ENCODE measurements at regions not wholly inside any gene's neighbourhood (a gene's known extent, or its start where the extent isn't known, plus 50 kb on each side); places are given as distances from the start of the nearest gene placed in this dataset.

DNA sequence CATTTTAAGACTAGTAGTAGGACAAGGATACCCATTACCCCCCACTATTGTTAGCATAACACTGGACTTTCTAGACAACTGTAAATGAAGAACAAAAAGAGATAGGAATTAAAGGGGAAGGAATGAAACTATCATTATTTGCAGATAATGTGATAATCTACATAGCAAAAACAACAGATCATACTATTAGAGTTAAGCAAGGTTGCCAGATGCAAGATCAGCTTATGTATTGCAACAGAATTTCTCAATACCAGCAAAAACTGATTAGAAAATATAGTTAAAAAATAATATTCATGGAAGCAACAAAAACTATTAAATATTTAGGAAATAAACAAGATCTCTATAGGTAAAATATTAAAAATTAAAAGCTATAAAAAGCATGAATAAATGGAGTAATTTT is 194.4 kb upstream of the SPRED2 start:
- no peaks in the 10 kb centered on the region for H3F3A ChIP-seq (ENCODE audit: insufficient read depth, low read length)
- no peaks in the 10 kb centered on the region for H3K4me1 ChIP-seq (ENCODE audit: low read length)
- H3K36me3 ChIP-seq (replicated peaks; ENCODE audit: insufficient read depth, low read length), result no peaks in the 10 kb centered on the region
- H3K9ac ChIP-seq (ENCODE audit: low read length), result no peak overlapping the region
- no peaks in the 10 kb centered on the region for H3K9me3 ChIP-seq (replicated peaks; ENCODE audit: insufficient read depth, low read length)
- no peak overlapping the region for H3K27ac ChIP-seq (ENCODE audit: low read length)
- H3K79me2 ChIP-seq (ENCODE audit: low read length), result no peaks in the 10 kb centered on the region
- no peaks in the 10 kb centered on the region for H3K9me2 ChIP-seq (replicated peaks; ENCODE audit: insufficient read depth, low read length)
- H4K20me1 ChIP-seq (ENCODE audit: insufficient read depth, low read length), result no peaks in the 10 kb centered on the region
- no peak overlapping the region for H2AFZ ChIP-seq (ENCODE audit: low read length)
- H3K4me3 ChIP-seq (ENCODE audit: low read length), result no peak overlapping the region
- H3K4me2 ChIP-seq (ENCODE audit: low read depth, low read length), result no peak overlapping the region
- DNase-seq, result no peak
- TF ChIP-seq, protein P1, sequence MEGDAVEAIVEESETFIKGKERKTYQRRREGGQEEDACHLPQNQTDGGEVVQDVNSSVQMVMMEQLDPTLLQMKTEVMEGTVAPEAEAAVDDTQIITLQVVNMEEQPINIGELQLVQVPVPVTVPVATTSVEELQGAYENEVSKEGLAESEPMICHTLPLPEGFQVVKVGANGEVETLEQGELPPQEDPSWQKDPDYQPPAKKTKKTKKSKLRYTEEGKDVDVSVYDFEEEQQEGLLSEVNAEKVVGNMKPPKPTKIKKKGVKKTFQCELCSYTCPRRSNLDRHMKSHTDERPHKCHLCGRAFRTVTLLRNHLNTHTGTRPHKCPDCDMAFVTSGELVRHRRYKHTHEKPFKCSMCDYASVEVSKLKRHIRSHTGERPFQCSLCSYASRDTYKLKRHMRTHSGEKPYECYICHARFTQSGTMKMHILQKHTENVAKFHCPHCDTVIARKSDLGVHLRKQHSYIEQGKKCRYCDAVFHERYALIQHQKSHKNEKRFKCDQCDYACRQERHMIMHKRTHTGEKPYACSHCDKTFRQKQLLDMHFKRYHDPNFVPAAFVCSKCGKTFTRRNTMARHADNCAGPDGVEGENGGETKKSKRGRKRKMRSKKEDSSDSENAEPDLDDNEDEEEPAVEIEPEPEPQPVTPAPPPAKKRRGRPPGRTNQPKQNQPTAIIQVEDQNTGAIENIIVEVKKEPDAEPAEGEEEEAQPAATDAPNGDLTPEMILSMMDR (IDR thresholded peaks at IDR 0.05; ENCODE audit: low read length), result no peak
- TF ChIP-seq EZH2 (optimal IDR thresholded peaks at IDR 0.05; ENCODE audit: low read depth, low read length) (no peak), EZH2phosphoT487 (IDR thresholded peaks at IDR 0.05; ENCODE audit: low read length) (no peak)
- H3K27me3 ChIP-seq (replicated peaks; ENCODE audit: insufficient read depth, low read length), result no peaks in the 10 kb centered on the region

DNA sequence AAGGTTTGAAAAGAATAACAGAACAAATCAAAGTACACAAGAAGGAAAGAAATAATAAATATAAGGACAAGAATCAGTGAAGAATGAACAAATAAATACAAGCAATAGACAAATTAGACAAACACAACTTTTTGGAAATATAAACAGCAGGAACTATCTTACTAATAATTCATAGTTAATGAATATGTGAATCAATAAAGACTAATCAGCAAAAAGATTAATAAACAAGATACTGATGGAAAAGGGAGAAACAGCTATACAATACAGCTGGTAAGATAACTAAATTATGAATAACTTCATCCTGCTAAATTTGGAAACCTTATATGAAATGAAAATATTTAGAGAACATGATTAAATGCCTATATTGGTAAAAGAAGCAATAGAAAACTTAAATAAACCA is 193.6 kb upstream of the SPRED2 start:
- Histone ChIP-seq H3K9me3 (replicated peaks; ENCODE audit: insufficient read depth, low read length) (no peaks in the 10 kb centered on the region), H3K4me3 (ENCODE audit: low read length) (no peak overlapping the region), H4K20me1 (ENCODE audit: insufficient read depth, low read length) (no peaks in the 10 kb centered on the region), H3K4me1 (ENCODE audit: low read length) (no peaks in the 10 kb centered on the region), H3K36me3 (replicated peaks; ENCODE audit: insufficient read depth, low read length) (no peaks in the 10 kb centered on the region), H3K79me2 (ENCODE audit: low read length) (no peaks in the 10 kb centered on the region), H3K9me2 (replicated peaks; ENCODE audit: insufficient read depth, low read length) (no peaks in the 10 kb centered on the region), H3K9ac (ENCODE audit: low read length) (no peak overlapping the region), H2AFZ (ENCODE audit: low read length) (no peak overlapping the region), H3F3A (ENCODE audit: insufficient read depth, low read length) (no peaks in the 10 kb centered on the region), H3K4me2 (ENCODE audit: low read depth, low read length) (no peak overlapping the region), H3K27ac (ENCODE audit: low read length) (no peak overlapping the region), H3K27me3 (replicated peaks; ENCODE audit: insufficient read depth, low read length) (no peaks in the 10 kb centered on the region)
- no peak for DNase-seq
- TF ChIP-seq, protein P1 (IDR thresholded peaks at IDR 0.05; ENCODE audit: low read length), result no peak
- no peak for TF ChIP-seq EZH2phosphoT487 (IDR thresholded peaks at IDR 0.05; ENCODE audit: low read length)
- no peak for TF ChIP-seq EZH2 (optimal IDR thresholded peaks at IDR 0.05; ENCODE audit: low read depth, low read length)

DNA sequence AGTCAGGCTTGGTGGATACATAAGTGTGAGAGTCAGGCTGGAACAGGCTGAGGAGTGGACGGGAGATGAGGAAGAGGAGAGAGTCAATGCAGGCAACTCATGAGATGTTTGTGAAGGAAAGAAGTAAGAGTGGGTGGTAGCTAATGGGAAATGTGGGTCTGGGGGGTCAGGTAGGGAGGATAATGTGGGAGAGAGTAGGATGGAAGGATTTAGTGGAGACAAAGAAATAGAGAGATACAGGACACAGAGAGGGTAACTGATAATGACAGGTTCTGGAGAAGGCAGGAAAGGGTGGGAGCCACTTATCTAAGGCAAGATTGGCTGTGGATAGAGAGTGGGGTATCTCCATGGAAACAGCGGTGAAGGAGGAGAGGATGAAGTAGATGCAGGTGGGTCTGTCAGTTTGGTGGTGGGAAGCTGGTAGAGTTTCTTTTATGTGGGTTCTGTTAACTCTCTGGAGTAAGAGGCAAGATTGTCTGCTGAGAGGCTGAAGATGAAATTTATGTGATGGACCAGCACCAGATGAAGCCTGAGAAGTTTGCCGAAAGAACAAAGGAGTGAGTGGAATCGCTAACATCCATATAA is 190.6 kb upstream of the SPRED2 start:
- TF ChIP-seq EZH2phosphoT487 (IDR thresholded peaks at IDR 0.05; ENCODE audit: low read length), result no peak
- TF ChIP-seq, protein P1 (IDR thresholded peaks at IDR 0.05; ENCODE audit: low read length), result no peak
- no peak for TF ChIP-seq EZH2 (optimal IDR thresholded peaks at IDR 0.05; ENCODE audit: low read depth, low read length)
- H3F3A ChIP-seq (ENCODE audit: insufficient read depth, low read length), result no peaks in the 10 kb centered on the region
- H3K4me2 ChIP-seq (ENCODE audit: low read depth, low read length), result no peak overlapping the region
- no peaks in the 10 kb centered on the region for H3K27me3 ChIP-seq (replicated peaks; ENCODE audit: insufficient read depth, low read length)
- H2AFZ ChIP-seq (ENCODE audit: low read length), result no peak overlapping the region
- H3K9ac ChIP-seq (ENCODE audit: low read length), result no peak overlapping the region
- H3K9me2 ChIP-seq (replicated peaks; ENCODE audit: insufficient read depth, low read length), result no peaks in the 10 kb centered on the region
- no peak for DNase-seq
- no peaks in the 10 kb centered on the region for H4K20me1 ChIP-seq (ENCODE audit: insufficient read depth, low read length)
- H3K79me2 ChIP-seq (ENCODE audit: low read length), result no peaks in the 10 kb centered on the region
- H3K9me3 ChIP-seq (replicated peaks; ENCODE audit: insufficient read depth, low read length), result no peaks in the 10 kb centered on the region
- no peak overlapping the region for H3K27ac ChIP-seq (ENCODE audit: low read length)
- H3K4me3 ChIP-seq (ENCODE audit: low read length), result no peak overlapping the region
- no peaks in the 10 kb centered on the region for H3K36me3 ChIP-seq (replicated peaks; ENCODE audit: insufficient read depth, low read length)
- H3K4me1 ChIP-seq (ENCODE audit: low read length), result no peaks in the 10 kb centered on the region
